B cell (primary cell): ENCODE measurements at regions not wholly inside any gene's neighbourhood (a gene's known extent, or its start where the extent isn't known, plus 50 kb on each side); places are given as distances from the start of the nearest gene placed in this dataset.
"Not testable (repeated sequence)": the region's sequence is repeated elsewhere in the genome, so short reads cannot be mapped to it uniquely, and the experiment has no call there.

Experiments used
- ATAC-seq: fragments of 200-7000 bp; cut with Tn5 transposase; one replicate; pipeline ENCODE4 v1.10.0; 2021; ENCODE audit warnings: low read depth, mild to moderate bottlenecking, moderate number of reproducible peaks, moderate library complexity
- CTCF ChIA-PET: fragments of 350-600 bp; sonication (Branson Sonifier 250); formaldehyde crosslinking; loops from one replicate; lab custom pipeline; 2021; ENCODE audit warnings: antibody characterized with exemption, inconsistent platforms; lab: Charles Lee
- POLR2A ChIA-PET: fragments of 350-600 bp; sonication (Branson Sonifier 250); formaldehyde crosslinking; loops from one replicate; lab custom pipeline; 2021; ENCODE audit warnings: antibody characterized with exemption; lab: Charles Lee
- DNase-seq: peaks from one replicate; pipeline ENCODE4 v3.0.0; 2013
- H2AFZ ChIP-seq: 2 replicates; pipeline ENCODE4 v1.6.1; 2012; ENCODE audit warnings: mild to moderate bottlenecking, low read depth, low read length; ENCODE audit not compliant: insufficient read depth, poor library complexity, severe bottlenecking
- H3K27ac ChIP-seq, 2 donors: 1 replicate in 1 of 2; 2 replicates in 1 of 2; pipeline ENCODE4 v1.5.1; 2012 to 2013; ENCODE audit warnings: low read length in 2 of 2, mild to moderate bottlenecking in 2 of 2, moderate library complexity in 1 of 2
- H3K27me3 ChIP-seq, 4 experiments: fragments of 200-600 bp in 1 of 4; sonication (generic) in 1 of 4; replicated peaks in 1 of 4; 1 replicate in 2 of 4; 2 replicates in 2 of 4; pipeline versions ENCODE4 v1.6.1 to v1.7.0; 2013 to 2016; ENCODE audit warnings: low read length in 3 of 4, mild to moderate bottlenecking in 2 of 4, mixed read lengths in 1 of 4, moderate library complexity in 1 of 4; ENCODE audit not compliant: insufficient read depth in 4 of 4, control insufficient read depth in 3 of 4; ENCODE audit errors: control extremely low read depth in 1 of 4
- H3K36me3 ChIP-seq, 2 experiments: replicated peaks in 1 of 2; 1 replicate in 1 of 2; 2 replicates in 1 of 2; pipeline versions ENCODE4 v1.6.1 to v1.7.1; 2013; ENCODE audit warnings: low read length in 1 of 2; ENCODE audit not compliant: insufficient read depth in 2 of 2, control insufficient read depth in 1 of 2; ENCODE audit errors: control extremely low read depth in 1 of 2, extremely low read depth in 1 of 2
- H3K4me1 ChIP-seq, 2 donors: fragments of 200-600 bp in 1 of 2; sonication (generic) in 1 of 2; 1 replicate in 1 of 2; 2 replicates in 1 of 2; pipeline versions ENCODE4 v1.5.1 to v1.6.1; 2013 to 2017; ENCODE audit warnings: low read length in 2 of 2; ENCODE audit not compliant: control insufficient read depth in 2 of 2, insufficient read depth in 2 of 2
- H3K4me2 ChIP-seq: replicated peaks from 2 replicates; pipeline ENCODE3; 2012; ENCODE audit warnings: mild to moderate bottlenecking, low read depth, low read length; ENCODE audit not compliant: poor library complexity, severe bottlenecking
- H3K4me3 ChIP-seq, 5 experiments: fragments of 200-600 bp in 1 of 5; sonication (generic) in 1 of 5; 1 replicate in 3 of 5; 2 replicates in 2 of 5; pipeline versions ENCODE4 v1.5.1 to v1.7.0; 2011 to 2016; ENCODE audit warnings: low read length in 4 of 5, mild to moderate bottlenecking in 4 of 5, low read depth in 2 of 5, control low read depth in 1 of 5, moderate library complexity in 1 of 5; ENCODE audit not compliant: insufficient read depth in 1 of 5; ENCODE audit errors: control extremely low read depth in 1 of 5, extremely low read depth in 1 of 5
- H3K79me2 ChIP-seq: fragments of 200-600 bp; sonication (generic); one replicate; pipeline ENCODE4 v1.6.0; 2016; ENCODE audit warnings: low read length; ENCODE audit not compliant: control insufficient read depth, insufficient read depth
- H3K9ac ChIP-seq: fragments of 200-600 bp; sonication (generic); 2 replicates; pipeline ENCODE4 v1.6.1; 2017; ENCODE audit warnings: mild to moderate bottlenecking, low read length, moderate library complexity
- H3K9me3 ChIP-seq, 3 donors: one replicate each; pipeline versions ENCODE4 v1.6.1 to v1.7.1; 2013; ENCODE audit warnings: low read length in 2 of 3; ENCODE audit not compliant: control insufficient read depth in 2 of 3, insufficient read depth in 1 of 3; ENCODE audit errors: control extremely low read depth in 1 of 3
- H4K20me1 ChIP-seq: 2 replicates; pipeline ENCODE4 v1.6.0; 2012; ENCODE audit warnings: mild to moderate bottlenecking, low read length; ENCODE audit not compliant: insufficient read depth, control insufficient read depth, poor library complexity, severe bottlenecking
- H3K27ac Mint-ChIP-seq: one replicate; pipeline ENCODE4 v1.8.0; 2021; ENCODE audit warnings: mixed read lengths
- H3K27me3 Mint-ChIP-seq: one replicate; pipeline ENCODE4 v1.8.0; 2021; ENCODE audit warnings: mixed read lengths
- H3K4me1 Mint-ChIP-seq: one replicate; pipeline ENCODE4 v1.8.0; 2021; ENCODE audit warnings: mixed read lengths
- H3K4me3 Mint-ChIP-seq: one replicate; pipeline ENCODE4 v1.8.0; 2021; ENCODE audit warnings: mixed read lengths
- H3K9me3 Mint-ChIP-seq: one replicate; pipeline ENCODE4 v1.8.0; 2022; ENCODE audit warnings: mixed read lengths; ENCODE audit not compliant: insufficient read depth
- CTCF ChIP-seq: fragments of 200-600 bp; IDR thresholded peaks from one replicate; pipeline ENCODE4 v1.8.0; 2022; ENCODE audit warnings: antibody characterized with exemption, mild to moderate bottlenecking
- EZH2 ChIP-seq: IDR thresholded peaks from 2 replicates; pipeline ENCODE4 v1.6.1; 2012; ENCODE audit warnings: borderline replicate concordance, low read depth, mild to moderate bottlenecking, moderate library complexity, low read length; ENCODE audit not compliant: insufficient read depth, poor library complexity, severe bottlenecking
- WGBS: methylation state at CpG from one replicate; pipeline ENCODE4 v1.1.5; 2013; ENCODE audit warnings: missing lambda C conversion rate; ENCODE audit not compliant: insufficient coverage; 5-methylcytosine and 5-hydroxymethylcytosine counted together
- intact Hi-C: fragments of 100-400 bp; cut with micrococcal nuclease; formaldehyde crosslinking; loops from one replicate; pipeline ENCODE4 v1.10.0; 2022

DNA sequence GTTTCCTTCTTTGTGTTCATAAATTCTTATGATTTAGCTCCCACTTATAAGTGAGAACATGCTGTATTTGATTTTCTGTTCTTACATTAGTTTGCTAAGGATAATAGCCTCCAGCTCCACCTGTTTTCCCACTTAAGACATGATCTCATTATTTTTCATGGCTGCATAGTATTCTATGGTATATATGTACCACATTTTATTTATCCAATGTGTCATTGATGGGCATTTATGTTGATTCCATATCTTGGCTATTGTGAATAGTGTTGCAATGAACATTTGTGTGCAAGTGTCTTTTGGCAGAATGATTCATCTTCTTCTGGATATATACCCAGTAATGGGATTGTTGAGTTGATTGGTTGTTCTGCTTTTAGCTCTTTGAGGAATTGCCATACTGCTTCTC, 1234.8 kb downstream of the ADGRL3 start:
- H3K4me3 ChIP-seq: no peak overlapping the region
- H3K27me3 Mint-ChIP-seq: no peaks in the 10 kb centered on the region

GRCh38 chr4:62431513-62432231, 1231.5 kb downstream of the ADGRL3 start:
- H3K9me3 ChIP-seq, H3K4me3 ChIP-seq, H3K4me1 Mint-ChIP-seq, H4K20me1 ChIP-seq, H3K4me1 ChIP-seq, H2AFZ ChIP-seq, H3K27me3 ChIP-seq, H3K27me3 Mint-ChIP-seq, H3K4me3 Mint-ChIP-seq, CTCF ChIA-PET, H3K27ac Mint-ChIP-seq, H3K79me2 ChIP-seq, ATAC-seq, H3K36me3 ChIP-seq, H3K9me3 Mint-ChIP-seq, H3K27ac ChIP-seq, DNase-seq, intact Hi-C loops, POLR2A ChIA-PET, H3K4me2 ChIP-seq, H3K9ac ChIP-seq: not testable (repeated sequence)
- WGBS: 92% methylated on average over 6 of the region's 8 CpGs

More for the DNA sequence above, 1234.8 kb downstream of the ADGRL3 start:
- TF ChIP-seq CTCF: no peak
- no peak for TF ChIP-seq EZH2
- no peak overlapping the region for H3K27ac Mint-ChIP-seq
- no peak for ATAC-seq
- H3K4me1 Mint-ChIP-seq: no peaks in the 10 kb centered on the region
- no peak for DNase-seq
- no peaks in the 10 kb centered on the region for H3K27me3 ChIP-seq
- no peak overlapping the region for H3K4me2 ChIP-seq
- H3K9me3 ChIP-seq: peaks cover 0 to 3% (median 0%) of the 10 kb centered on the region in 3 donors
- H3K36me3 ChIP-seq: no peaks in the 10 kb centered on the region
- ChIA-PET CTCF (no interaction called here), POLR2A (no interaction called here)
- no peak overlapping the region for H3K9ac ChIP-seq
- no peak overlapping the region for H3K4me3 Mint-ChIP-seq
- intact Hi-C loops: no loop called here
- H3K4me1 ChIP-seq: no peaks in the 10 kb centered on the region
- H3K79me2 ChIP-seq: no peaks in the 10 kb centered on the region
- H2AFZ ChIP-seq: no peak overlapping the region
- H3K27ac ChIP-seq: no peak overlapping the region
- peaks cover 10% of the 10 kb centered on the region for H3K9me3 Mint-ChIP-seq
- no peaks in the 10 kb centered on the region for H4K20me1 ChIP-seq
